Thymus (tissue), 11 donors: ENCODE measurements at regions not wholly inside any gene's neighbourhood (a gene's known extent, or its start where the extent isn't known, plus 50 kb on each side); places are given as distances from the start of the nearest gene placed in this dataset.

Experiments
- DNase-seq, 9 donors: peaks; one replicate each; pipeline ENCODE4 v3.0.0-alpha.2; 2013; ENCODE audit warnings: low spot score in 9 of 9, low read depth in 6 of 9, missing footprints in 1 of 9
- H3K27ac ChIP-seq, 2 donors: one replicate each; pipeline ENCODE4 v1.5.1; 2013; ENCODE audit warnings: control low read depth in 1 of 2, low read depth in 1 of 2, low read length in 1 of 2, mild to moderate bottlenecking in 1 of 2, moderate library complexity in 1 of 2
- H3K27me3 ChIP-seq, 2 donors: one replicate each; pipeline ENCODE4 v1.5.1; 2013; ENCODE audit warnings: low read length in 1 of 2; ENCODE audit not compliant: control insufficient read depth in 2 of 2, insufficient read depth in 1 of 2
- H3K36me3 ChIP-seq, 2 donors: one replicate each; pipeline ENCODE4 v1.5.1; 2013; ENCODE audit warnings: low read length in 1 of 2, mild to moderate bottlenecking in 1 of 2, moderate library complexity in 1 of 2; ENCODE audit not compliant: control insufficient read depth in 2 of 2, insufficient read depth in 2 of 2
- H3K4me1 ChIP-seq, 2 donors: one replicate each; pipeline ENCODE4 v1.5.1; 2013; ENCODE audit warnings: low read length in 2 of 2; ENCODE audit not compliant: control insufficient read depth in 2 of 2, insufficient read depth in 2 of 2
- H3K4me3 ChIP-seq, 2 donors: one replicate each; pipeline ENCODE4 v1.5.1; 2013; ENCODE audit warnings: low read length in 2 of 2, control low read depth in 1 of 2, mild to moderate bottlenecking in 1 of 2
- H3K9me3 ChIP-seq, 2 donors: one replicate each; pipeline ENCODE4 v1.5.1; 2013; ENCODE audit warnings: low read length in 1 of 2, mild to moderate bottlenecking in 1 of 2; ENCODE audit not compliant: control insufficient read depth in 2 of 2, insufficient read depth in 1 of 2
- whole genome bisulfite sequencing: extraction: QIAGEN DNeasy Blood & Tissue Kit; methylation state at CpG from one replicate; pipeline ENCODE4 v1.1.7; 2013; 5-methylcytosine and 5-hydroxymethylcytosine counted together
- donor health status: healthy.

- DNase-seq: no peak
- 100% methylated on average over 1 of the region's 1 CpG for WGBS
- H3K4me1 ChIP-seq: peaks cover 16 to 31% of the 10 kb centered on the region in 2 donors
These were observed 440.8 kb upstream of the ATP2B1 start for GRCh38 chr12:90149453-90149852.

GRCh38 chr12:90129366-90130030 is 420.9 kb upstream of the ATP2B1 start:
- no peak overlapping the region for H3K4me3 ChIP-seq
- no peaks in the 10 kb centered on the region for H3K4me1 ChIP-seq
- no peaks in the 10 kb centered on the region for H3K27me3 ChIP-seq
- H3K27ac ChIP-seq: no peak overlapping the region
- no peaks in the 10 kb centered on the region for H3K36me3 ChIP-seq
- WGBS: 88% methylated on average over 4 of the region's 4 CpGs
- no peaks in the 10 kb centered on the region for H3K9me3 ChIP-seq
- DNase-seq: no peak

More at GRCh38 chr12:90149453-90149852, 440.8 kb upstream of the ATP2B1 start:
- Histone ChIP-seq H3K27ac (no peak overlapping the region), H3K4me3 (no peak overlapping the region), H3K36me3 (no peaks in the 10 kb centered on the region), H3K9me3 (peaks cover 0 to 4% of the 10 kb centered on the region in 2 donors), H3K27me3 (no peaks in the 10 kb centered on the region)

- Histone ChIP-seq H3K36me3 (no peaks in the 10 kb centered on the region), H3K9me3 (no peaks in the 10 kb centered on the region), H3K27me3 (no peaks in the 10 kb centered on the region), H3K27ac (no peak overlapping the region), H3K4me1 (no peaks in the 10 kb centered on the region), H3K4me3 (no peak overlapping the region)
- 73% methylated on average over 4 of the region's 4 CpGs for WGBS
- no peak for DNase-seq
These were observed 419.9 kb upstream of the ATP2B1 start for GRCh38 chr12:90128526-90128925.

- Histone ChIP-seq H3K27me3 (no peaks in the 10 kb centered on the region), H3K27ac (no peak overlapping the region), H3K4me1 (no peaks in the 10 kb centered on the region), H3K9me3 (peaks cover 0 to 13% of the 10 kb centered on the region in 2 donors), H3K4me3 (no peak overlapping the region), H3K36me3 (no peaks in the 10 kb centered on the region)
- 93% methylated on average over 2 of the region's 2 CpGs for WGBS
- no peak for DNase-seq
These were observed 417.5 kb upstream of the ATP2B1 start for GRCh38 chr12:90126125-90126524.

- no peak overlapping the region for H3K27ac ChIP-seq
- H3K9me3 ChIP-seq: peaks cover 0 to 13% of the 10 kb centered on the region in 2 donors
- no peaks in the 10 kb centered on the region for H3K4me1 ChIP-seq
- no peak for DNase-seq
- 97% methylated on average over 7 of the region's 7 CpGs for WGBS
- H3K4me3 ChIP-seq: no peak overlapping the region
- H3K27me3 ChIP-seq: no peaks in the 10 kb centered on the region
- no peaks in the 10 kb centered on the region for H3K36me3 ChIP-seq
These were observed 416.3 kb upstream of the ATP2B1 start for GRCh38 chr12:90124914-90125313.

- peaks cover 0 to 13% of the 10 kb centered on the region in 2 donors for H3K9me3 ChIP-seq
- no peak for DNase-seq
These were observed 415.7 kb upstream of the ATP2B1 start for GRCh38 chr12:90124289-90124688.

GRCh38 chr12:90122681-90123080 is 414.0 kb upstream of the ATP2B1 start:
- no peak overlapping the region for H3K27ac ChIP-seq
- no peak for DNase-seq
- 53% methylated on average over 3 of the region's 3 CpGs for WGBS
- no peak overlapping the region for H3K4me3 ChIP-seq
- H3K9me3 ChIP-seq: peaks cover 0 to 13% of the 10 kb centered on the region in 2 donors
- no peaks in the 10 kb centered on the region for H3K27me3 ChIP-seq
- H3K36me3 ChIP-seq: no peaks in the 10 kb centered on the region
- H3K4me1 ChIP-seq: no peaks in the 10 kb centered on the region

More at GRCh38 chr12:90124289-90124688, 415.7 kb upstream of the ATP2B1 start:
- H3K4me1 ChIP-seq: no peaks in the 10 kb centered on the region
- no peaks in the 10 kb centered on the region for H3K27me3 ChIP-seq
- whole genome bisulfite sequencing: 97% methylated on average over 2 of the region's 2 CpGs
- no peak overlapping the region for H3K4me3 ChIP-seq
- H3K27ac ChIP-seq: no peak overlapping the region
- H3K36me3 ChIP-seq: no peaks in the 10 kb centered on the region

GRCh38 chr12:90120627-90121026 is 412.0 kb upstream of the ATP2B1 start:
- Histone ChIP-seq H3K36me3 (no peaks in the 10 kb centered on the region), H3K27me3 (no peaks in the 10 kb centered on the region), H3K4me1 (no peaks in the 10 kb centered on the region), H3K4me3 (no peak overlapping the region), H3K9me3 (peaks cover 0 to 13% of the 10 kb centered on the region in 2 donors), H3K27ac (no peak overlapping the region)
- DNase-seq: no peak

- H3K27ac ChIP-seq: no peak overlapping the region
- no peaks in the 10 kb centered on the region for H3K4me1 ChIP-seq
- no peak overlapping the region for H3K4me3 ChIP-seq
- WGBS: 95% methylated on average over 1 of the region's 1 CpG
- no peaks in the 10 kb centered on the region for H3K27me3 ChIP-seq
- no peak for DNase-seq
- H3K36me3 ChIP-seq: no peaks in the 10 kb centered on the region
- no peaks in the 10 kb centered on the region for H3K9me3 ChIP-seq
These were observed 404.0 kb upstream of the ATP2B1 start for GRCh38 chr12:90112666-90113065.
